SK-N-DZ (cell line): ENCODE measurements at regions not wholly inside any gene's neighbourhood (a gene's known extent, or its start where the extent isn't known, plus 50 kb on each side); places are given as distances from the start of the nearest gene placed in this dataset.

Source experiments
- DNase-seq: peaks from one replicate; pipeline ENCODE4 v3.0.0-alpha.2; 2015; ENCODE audit warnings: low spot score

- no peak for DNase-seq
Measured at GRCh38 chr13:88586263-88586662, 915.1 kb downstream of the SLITRK5 start.

- no peak for DNase-seq
Measured at GRCh38 chr13:88590574-88590973, 919.4 kb downstream of the SLITRK5 start.

GRCh38 chr13:88592105-88592504, 920.9 kb downstream of the SLITRK5 start:
- no peak for DNase-seq

- no peak for DNase-seq
Measured at GRCh38 chr13:88601949-88602348, 930.8 kb downstream of the SLITRK5 start.

DNA sequence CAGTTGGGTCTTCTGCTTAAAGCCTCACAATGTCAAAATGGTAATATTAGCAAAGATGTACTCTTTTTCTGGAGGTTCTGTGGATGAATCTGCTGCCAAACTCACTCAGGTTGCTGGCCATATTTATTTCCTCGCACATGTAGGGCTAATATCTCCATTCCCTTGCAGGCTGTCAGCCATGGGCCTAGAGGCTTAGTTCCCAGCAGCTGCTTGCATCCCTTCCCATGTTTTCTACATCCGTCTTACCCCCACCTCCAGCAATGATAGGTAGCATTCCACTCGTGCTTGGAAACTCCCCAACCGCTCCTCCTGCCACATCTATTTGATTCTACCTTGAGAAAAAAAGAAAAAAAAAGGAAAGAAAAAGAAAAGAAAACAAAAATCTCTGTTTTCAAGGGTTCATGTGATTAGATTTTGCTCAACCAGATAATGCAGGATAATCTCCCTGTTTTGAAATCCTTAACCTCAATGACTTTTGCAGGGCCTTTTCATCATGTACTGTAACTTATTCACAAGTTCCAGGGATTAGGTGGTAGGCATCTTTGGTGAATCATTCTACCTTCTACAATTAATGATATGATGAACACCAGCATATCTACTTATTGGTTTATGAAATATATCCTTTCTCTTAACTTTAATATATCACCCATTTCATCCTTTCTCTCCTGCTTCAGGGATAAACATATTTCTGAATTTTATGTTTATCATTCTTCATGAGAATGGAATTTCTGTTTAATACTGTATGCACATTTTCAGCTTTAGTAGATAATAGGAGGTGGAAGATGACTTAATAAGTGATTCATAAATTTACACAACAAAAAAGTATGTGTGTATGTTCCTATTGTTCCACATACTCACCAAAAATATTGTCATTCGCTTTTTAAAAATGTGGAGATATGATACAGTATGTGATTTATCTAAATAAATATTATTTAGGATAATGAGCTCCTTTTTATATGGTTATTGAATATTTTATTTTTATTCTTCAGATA, 931.9 kb downstream of the SLITRK5 start:
- DNase-seq: no peak

GRCh38 chr13:88617176-88617575, 946.0 kb downstream of the SLITRK5 start:
- DNase-seq: no peak

GRCh38 chr13:88622362-88622973, 951.3 kb downstream of the SLITRK5 start:
- no peak for DNase-seq

GRCh38 chr13:88623150-88623549, 952.0 kb downstream of the SLITRK5 start:
- DNase-seq: no peak

DNA sequence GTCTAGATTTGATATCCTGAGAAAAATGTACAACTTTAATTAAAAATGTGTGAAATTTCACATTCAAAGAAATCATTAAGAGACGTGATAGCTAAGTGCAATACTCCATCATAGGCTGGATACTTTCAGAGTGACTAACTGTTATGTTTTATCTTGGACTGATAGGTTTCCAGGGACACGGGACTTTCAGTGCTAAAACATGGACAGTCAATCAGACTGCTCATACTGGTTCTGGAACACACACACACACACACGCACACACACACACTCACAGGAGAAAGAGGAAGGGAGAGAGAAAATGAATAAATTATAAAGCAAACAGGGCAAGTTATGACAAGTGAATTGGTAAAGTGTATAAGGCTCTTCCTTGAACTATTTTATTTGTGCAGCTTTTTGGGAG, 955.9 kb downstream of the SLITRK5 start:
- DNase-seq: no peak

- DNase-seq: no peak
Measured at GRCh38 chr13:88628882-88629281, 957.7 kb downstream of the SLITRK5 start.

GRCh38 chr13:88637935-88638334, 966.8 kb downstream of the SLITRK5 start:
- DNase-seq: no peak

DNA sequence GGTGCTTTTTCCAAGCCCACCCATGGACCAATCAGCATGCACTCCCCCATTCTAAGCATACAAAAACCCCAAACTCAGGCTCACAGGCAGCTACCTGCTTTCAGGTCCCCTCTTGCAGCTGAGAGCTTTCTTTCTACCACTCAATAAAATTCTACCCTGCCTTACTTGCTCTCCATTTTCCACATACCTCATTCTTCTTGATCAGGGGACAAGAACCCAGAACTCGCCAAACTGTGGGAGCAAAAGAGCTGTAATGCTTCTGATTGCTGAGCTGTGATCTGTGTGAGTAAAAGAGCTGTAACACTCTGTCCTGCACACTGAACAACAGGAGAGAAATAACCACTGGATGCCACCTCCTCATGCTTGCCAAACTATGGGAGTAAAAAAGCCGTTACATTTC, 972.1 kb downstream of the SLITRK5 start:
- no peak for DNase-seq

GRCh38 chr13:88648598-88649373, 977.6 kb downstream of the SLITRK5 start:
- DNase-seq: no peak

DNA sequence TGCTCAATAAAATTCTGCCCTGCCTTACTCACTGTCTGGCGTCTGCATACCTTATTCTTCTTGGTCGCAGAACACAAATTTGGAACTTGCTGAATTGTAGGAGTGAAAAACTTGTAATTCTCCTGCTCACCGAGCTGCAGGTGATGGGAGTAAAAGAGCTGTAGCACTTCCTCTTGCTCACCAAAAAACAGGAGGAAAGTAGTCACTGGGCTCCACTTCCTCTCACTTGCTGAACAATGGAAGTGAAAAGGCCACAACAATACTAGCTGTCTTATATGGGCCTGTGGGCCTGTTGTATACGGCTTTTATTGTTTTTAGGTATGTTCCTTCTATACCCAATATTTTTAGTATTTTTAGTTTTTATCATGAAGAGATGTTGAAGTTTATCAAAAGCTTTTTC, 978.7 kb downstream of the SLITRK5 start:
- DNase-seq: no peak

DNA sequence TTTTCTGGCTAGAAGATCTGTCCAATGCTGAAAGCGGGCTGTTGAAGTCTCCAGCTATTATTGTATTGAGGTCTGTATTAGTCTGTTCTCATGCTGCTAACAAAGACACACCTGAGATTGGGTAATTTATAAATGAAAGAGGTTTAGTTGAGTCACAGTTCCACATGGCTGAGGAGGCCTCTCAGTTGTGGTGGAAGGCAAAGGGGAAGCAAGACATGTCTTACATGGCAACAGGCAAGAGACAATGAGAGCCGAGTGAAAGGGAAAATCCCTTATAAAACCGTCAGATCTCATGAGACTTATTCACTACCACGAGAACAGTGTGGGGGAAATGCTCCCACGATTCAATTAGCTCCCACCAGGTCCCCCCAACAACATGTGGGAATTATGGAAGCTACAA, 980.4 kb downstream of the SLITRK5 start:
- no peak for DNase-seq

DNA sequence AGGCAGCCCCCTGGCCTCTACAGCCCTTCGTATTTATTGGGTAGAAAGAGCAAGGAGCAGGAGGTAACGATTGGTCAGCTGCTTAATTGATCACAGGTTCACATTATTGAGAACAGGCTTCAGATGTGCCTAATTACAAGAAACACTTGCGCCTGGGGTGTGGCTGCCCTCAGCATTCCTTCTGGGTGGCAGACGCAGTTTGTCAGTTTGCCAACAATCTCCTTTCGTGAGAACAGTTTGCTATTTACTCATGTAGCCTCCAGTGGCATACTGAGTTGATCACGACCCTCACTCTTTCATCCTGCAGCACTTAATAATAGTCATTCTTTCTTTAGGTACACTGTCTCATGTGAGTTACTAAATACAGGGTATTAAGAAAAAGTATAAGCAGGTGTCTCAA, 985.6 kb downstream of the SLITRK5 start:
- DNase-seq: no peak

DNA sequence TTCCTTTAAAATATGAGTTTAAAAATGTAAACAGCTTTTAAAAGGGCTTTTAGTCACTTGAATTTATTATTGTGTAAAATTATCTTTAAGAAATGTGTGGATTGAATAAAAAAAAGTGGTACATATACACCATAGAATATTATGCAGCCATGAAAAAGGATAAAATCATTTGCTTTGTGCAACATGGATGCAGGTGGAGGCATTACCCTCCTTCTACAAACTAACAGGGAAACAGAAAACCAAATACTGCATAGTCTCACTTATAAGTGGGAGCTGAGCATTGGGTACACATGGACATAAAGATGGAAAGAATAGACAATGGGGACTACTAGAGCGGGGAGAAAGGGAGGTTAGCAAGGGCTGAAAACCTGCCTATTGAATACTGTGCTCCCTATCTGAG, 999.3 kb downstream of the SLITRK5 start:
- DNase-seq: no peak

GRCh38 chr13:88674841-88675240, 1003.7 kb downstream of the SLITRK5 start:
- no peak for DNase-seq

- no peak for DNase-seq
Measured at GRCh38 chr13:88675347-88675996, 1004.3 kb downstream of the SLITRK5 start.

- DNase-seq: no peak
Measured at GRCh38 chr13:88676016-88676415, 1004.8 kb downstream of the SLITRK5 start.

DNA sequence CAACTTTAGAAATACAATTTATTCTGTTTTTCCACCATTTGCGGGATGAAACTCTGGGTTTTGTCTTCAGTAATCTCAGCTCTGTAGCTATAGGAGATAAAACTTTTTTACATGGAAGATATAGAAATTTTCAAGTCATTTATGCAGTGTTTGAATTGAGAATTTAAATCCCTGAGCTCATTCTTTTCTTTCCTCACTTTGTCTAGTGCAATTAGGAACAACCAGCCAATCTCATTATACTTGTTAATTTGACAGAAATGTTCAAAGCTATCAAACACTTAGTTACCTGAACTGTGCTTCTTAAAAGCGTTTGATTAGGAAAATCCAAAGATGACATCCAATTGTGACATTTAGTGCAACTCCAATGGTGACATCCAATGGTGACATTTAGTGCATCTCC, 1014.3 kb downstream of the SLITRK5 start:
- DNase-seq: no peak

DNA sequence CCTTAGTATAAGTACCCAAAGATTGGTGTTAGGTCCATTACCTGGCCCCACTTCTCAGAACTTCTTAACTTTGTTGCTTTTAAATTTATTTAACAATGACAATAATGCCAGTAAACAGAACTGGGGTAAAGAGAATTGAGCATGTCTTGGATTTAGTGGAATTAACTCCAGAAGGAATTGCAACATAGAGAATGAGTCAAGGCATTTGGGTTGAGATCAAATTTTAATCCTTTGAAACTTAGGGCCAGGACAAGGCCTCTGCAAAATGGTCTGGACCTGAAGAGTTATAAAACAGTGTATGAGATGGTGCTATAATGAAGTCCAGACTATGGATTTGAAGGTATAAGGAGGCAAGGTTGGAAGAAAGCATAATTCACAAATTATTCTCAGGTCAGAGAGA, 1030.4 kb downstream of the SLITRK5 start:
- DNase-seq: no peak
